ENCODE measurements at regions not wholly inside any gene's neighbourhood (a gene's known extent, or its start where the extent isn't known, plus 50 kb on each side); places are given as distances from the start of the nearest gene placed in this dataset.

DNA sequence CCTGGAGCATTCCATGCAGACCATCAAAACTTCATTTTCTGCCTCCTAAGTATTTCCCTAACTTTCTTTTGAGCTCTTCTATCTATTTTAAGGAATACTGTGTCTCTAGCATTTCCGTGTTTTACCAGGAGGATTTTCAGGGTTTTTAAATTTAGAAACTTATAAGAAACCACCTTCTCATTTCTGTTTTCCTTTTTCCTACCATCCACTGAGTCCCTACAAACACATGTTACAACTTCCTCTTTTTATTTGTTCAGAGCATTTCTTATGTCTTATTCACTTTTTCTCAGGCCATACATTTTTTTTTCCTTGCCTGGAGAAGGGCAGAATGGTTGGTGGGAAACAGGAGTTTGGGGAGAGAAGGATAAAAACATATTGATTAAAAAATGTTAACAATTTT is 130.0 kb upstream of the BMP5 start:
- no peak for DNase-seq (ENCODE audit: low read depth in 3 of 3, low spot score in 2 of 3)

DNA sequence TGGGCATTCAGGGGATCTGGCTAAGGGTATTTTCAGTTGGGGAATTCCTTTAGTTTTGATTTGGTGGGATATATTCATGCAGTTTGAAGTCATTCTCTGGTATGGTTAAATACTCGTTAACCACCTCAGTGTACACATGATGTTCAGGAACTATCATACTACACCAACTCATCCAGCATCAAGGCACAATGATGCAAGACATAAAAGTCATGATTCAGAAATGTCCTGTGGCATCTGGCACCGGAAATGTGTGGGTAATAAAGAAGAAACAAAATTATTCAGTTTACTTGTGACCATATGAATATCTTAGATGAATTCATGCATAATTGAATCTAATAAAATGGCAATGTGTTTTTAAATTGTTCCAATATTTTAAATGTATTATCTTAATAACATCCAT is 129.0 kb upstream of the BMP5 start:
- DNase-seq (ENCODE audit: low read depth in 3 of 3, low spot score in 2 of 3), result no peak

DNA sequence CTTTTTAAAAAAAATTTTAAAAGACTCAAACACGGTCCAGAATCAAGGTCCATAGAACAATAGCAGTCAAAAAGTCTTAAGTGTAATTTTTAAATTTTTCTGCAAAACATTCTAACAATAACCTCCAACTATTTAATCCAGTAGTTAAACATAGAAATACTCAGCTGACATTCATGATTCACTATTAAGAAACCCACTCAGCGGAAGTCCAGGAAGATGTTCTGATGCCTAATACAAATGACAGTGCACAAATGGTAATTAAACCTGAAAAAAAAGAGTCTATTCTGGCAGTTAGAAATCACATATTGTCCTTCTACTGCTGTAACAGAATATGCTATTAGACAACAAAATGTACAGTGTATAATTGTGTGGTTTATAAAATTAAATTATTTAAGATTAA is 128.2 kb upstream of the BMP5 start:
- DNase-seq (ENCODE audit: low read depth in 3 of 3, low spot score in 2 of 3), result no peak

DNA sequence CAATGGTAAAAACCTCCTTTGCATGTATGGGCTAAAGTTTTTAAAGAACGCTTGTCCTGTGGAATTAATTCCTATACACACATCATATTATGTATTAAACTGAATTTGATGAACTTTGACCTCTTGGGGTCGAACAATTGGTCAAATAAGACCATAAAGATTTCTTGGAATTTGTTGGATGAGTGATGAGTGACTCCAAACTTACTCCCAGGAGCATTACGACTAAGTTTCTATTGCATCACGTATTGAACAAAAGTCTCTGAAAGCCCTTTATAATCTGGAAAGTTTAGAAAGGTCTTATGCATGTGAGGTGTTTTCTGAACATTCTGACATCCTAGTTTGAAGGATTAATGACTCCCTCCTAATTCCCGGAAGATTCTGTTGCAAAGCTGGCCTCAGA is 126.9 kb upstream of the BMP5 start:
- no peak for DNase-seq (ENCODE audit: low read depth in 3 of 3, low spot score in 2 of 3)

DNA sequence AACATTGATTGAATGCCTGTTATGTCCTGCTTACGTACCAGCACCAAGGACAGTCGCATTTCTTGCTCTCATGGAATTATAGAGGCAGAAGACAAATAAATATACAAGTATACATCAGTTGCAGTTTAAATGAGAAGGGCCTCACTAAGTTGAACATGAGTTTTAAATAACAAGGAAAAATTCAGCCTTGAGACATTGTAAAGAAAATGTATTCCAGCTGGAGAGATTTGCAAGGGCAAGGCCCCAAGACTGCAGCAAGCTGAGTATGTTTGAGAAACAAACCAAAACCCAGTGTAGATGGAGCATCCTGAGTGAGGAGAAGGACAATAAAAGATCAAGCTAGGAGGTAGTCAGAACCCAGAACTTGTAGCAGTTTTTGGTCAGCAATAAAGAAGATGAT is 123.2 kb upstream of the BMP5 start:
- no peak for DNase-seq (ENCODE audit: low read depth in 3 of 3, low spot score in 2 of 3)

DNA sequence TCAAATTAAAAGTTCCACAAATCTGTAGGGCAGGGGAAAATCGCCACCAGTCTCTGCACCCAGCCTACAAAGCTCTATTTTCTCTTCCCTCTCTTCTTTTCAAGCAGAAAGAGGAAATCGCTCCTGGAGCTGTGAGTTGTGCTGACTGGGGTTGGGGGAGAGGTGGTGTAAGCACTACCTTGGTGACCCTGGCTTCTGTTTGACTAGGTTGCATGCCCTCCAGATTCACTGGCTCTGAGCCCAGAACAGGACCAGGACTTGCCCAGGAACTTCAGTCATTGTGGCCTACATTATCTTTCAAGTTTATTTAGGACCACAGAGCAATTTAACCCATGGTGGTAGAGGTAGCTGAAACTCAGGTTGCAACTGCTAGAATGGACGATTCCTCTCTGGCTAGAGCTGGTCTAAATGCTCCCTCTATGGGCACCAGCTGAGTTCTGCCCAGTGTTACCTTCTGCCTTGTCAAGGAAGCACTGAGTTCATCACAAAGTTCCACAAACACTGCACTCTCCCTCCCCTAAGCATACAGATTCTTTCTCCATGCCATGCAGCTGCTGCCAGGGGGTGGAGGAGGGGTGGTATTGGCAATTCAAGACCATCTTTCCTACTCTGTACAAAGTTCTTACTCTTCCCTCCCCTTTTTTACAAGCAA is 122.0 kb upstream of the BMP5 start:
- DNase-seq (ENCODE audit: low read depth in 3 of 3, low spot score in 2 of 3), result no peak

DNA sequence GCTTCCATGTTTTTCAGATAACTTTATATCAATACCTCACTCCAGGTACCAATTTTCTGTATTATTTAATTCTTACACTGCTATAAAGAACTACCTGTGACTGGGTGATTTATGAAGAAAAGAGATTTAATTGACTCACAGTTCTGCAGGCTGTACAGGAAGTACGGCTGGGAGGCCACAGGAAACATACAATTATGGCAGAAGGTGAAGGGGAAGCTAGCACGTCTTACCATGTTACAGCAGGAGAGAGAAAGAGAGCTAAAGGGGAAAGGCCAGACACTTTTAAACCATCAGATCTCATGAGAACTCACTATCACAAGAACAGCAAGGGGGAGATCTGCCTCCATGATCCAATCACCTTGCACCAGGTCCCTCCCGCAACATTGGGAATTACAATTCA is 119.1 kb upstream of the BMP5 start:
- no peak for DNase-seq (ENCODE audit: low read depth in 3 of 3, low spot score in 2 of 3)

DNA sequence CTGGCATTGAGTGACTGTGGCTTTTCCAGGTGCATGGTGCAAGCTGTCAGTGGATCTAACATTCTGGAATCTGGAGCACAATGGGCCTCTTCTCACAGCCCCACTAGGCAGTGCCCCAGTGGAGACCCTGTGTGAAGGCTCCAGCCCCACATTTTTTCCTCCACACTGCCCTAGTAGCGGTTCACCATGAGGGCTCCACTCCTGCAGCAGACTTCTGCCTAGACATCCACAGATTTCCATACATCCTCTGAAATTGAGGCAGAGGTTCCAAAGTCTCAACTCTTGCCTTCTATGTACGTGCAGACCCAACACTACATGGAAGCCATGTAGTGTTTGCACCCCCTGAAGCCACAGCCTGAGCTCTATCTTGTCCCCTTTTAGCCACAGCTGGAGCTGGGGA is 118.0 kb upstream of the BMP5 start:
- no peak for DNase-seq (ENCODE audit: low read depth in 3 of 3, low spot score in 2 of 3)

DNA sequence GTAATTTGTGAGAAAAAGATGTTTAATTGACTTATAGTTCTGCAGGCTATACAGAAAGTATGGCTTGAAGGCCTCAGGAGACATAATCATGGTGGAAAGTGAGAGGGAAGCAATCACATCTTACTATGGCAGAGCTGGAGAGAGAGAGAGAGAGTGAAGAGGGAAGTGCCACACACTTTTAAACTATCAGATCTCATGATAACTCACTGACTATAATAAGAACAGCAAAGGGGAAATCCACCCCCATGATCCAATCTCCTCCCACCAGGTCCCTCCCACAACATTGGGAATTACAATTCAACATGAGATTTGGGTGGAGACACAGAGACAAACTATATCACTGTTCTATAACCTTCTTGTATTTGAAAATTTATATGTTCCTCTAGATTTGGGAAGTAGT is 117.2 kb upstream of the BMP5 start:
- DNase-seq (ENCODE audit: low read depth in 3 of 3, low spot score in 2 of 3), result no peak

DNA sequence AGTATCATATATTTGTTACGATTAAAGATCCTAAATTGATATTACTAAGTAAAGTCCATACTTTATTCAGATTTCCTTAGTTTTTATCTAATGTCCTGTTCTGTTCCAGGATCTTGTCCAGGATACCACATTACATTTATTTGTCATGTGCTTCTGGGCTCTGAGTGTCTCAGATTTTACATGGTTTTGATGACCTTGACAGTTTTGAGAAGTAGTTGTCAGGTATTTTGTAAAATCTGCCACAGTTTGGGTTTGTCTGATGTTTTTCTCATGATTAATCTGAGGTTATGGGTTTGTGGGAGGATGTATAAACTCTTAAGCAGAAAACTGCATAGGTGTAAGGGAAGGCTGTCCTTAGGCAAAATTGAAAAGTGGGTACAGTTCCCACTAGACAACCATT is 109.9 kb upstream of the BMP5 start:
- no peak for DNase-seq (ENCODE audit: low read depth in 3 of 3, low spot score in 2 of 3)

DNA sequence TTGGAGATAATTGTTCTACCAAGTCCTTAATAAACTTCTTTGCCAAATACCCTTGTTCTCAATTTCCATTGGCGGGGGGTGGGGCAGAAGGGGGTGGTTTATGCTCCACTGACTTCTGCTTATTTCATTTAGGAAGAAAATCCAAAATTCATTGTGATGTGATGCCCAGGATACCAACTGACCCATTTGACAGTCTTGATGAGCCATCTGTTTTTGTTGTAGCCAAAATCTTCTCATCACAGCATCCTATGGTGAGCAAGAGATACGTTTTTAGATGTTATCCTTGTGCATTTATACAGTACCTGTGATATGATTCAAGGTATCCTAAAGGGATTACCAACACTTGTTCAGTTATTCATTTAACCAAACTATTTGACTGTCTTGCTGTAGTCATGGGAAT is 108.5 kb upstream of the BMP5 start:
- no peak for DNase-seq (ENCODE audit: low read depth in 3 of 3, low spot score in 2 of 3)

DNA sequence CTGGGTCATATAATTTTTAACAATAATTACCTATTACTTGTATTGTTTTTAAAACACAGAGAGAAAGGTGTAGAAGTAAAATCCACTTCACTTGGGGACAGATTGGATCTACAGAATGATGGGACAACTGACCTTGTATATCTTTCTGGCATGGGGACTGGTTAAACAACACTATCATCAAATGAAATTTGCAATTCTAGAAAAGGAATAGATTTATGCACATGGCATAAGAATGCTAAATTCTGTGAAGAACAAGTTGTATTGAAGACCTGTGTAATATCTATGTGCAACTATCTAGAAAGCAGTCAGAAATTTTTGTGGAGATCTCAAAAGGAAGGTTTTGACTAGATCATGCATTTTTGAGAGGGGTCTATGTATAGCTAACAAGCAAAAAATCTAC is 106.3 kb upstream of the BMP5 start:
- no peak for DNase-seq (ENCODE audit: low read depth in 3 of 3, low spot score in 2 of 3)

DNA sequence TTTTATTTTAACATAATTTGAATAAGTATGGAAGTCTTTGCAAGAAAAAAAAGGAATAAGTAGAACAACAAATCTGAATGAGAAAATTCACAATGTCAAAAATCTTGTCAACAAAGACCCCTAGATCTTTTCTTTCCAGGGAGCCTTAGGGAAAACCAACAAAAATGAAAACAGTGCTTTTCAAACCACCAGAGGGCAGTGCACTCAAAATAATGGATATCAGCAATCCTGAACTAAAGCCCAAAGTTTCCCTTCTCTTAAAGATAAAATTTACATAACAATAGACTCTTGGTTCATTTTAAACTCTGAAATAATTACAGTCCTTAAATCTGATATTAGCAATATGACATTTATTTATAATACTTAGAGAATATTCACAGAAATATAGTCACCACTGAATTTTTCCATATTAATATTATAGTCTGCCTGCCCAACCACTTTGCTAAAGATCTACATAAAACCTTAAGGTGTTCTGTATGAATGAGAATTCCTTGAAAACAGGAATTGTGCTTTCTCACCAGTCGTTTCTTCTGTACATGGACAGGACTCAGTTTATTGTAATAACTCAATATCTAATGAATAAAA is 105.3 kb upstream of the BMP5 start:
- peak in 1 of 3 donors; percentile 40 for DNase-seq (ENCODE audit: low read depth in 3 of 3, low spot score in 2 of 3)

DNA sequence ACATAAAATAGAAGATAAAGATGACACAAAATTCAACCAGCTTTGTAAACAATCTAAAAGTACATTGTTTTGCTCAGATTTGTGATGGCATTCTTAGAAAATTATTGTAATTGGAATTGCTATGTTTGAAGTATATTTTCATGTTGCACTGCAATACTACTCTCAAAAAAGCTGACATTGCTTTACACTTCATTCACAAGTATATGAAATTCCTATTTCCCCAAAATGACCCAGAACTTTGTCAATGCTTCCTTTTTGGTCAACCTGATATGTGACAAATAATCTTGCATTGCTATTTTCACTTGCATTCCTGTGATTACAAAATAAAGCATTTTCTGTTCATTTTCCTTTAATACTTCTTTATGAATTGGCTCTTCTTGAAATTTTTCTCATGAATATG is 104.1 kb upstream of the BMP5 start:
- no peak for DNase-seq (ENCODE audit: low read depth in 3 of 3, low spot score in 2 of 3)

DNA sequence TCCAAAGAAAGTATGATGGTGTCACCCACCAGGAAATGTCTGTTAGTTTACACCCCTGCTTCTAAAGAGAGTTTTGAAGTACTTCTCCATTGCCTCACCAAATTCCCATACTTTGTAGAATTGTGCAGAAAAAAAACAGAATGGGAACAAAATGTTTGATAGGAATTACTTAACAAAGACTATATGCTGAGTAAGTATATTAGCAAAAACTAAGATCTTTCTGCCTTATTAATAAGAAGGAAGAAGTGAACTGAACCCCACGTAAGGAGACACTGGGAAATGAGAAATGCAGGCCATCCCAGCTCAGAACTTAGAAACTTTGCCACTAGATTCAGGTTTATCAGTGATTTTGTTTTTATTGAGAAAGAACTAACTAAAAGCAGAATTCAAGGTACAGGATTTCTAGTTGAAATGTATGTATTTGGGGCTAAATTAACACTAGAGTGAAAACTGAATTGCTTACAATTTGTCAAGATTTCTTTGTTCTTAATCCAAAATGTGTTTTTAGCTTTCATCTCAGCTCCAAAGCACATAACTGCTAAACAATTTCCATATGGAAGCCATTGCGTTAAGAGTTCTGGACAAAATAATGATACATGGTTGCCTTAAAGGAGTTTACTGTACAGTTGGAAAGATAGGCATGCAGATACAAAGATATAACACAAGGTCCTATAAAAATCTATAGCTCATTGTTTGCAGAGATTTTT is 102.7 kb upstream of the BMP5 start:
- DNase-seq (ENCODE audit: low read depth in 3 of 3, low spot score in 2 of 3), result no peak

DNA sequence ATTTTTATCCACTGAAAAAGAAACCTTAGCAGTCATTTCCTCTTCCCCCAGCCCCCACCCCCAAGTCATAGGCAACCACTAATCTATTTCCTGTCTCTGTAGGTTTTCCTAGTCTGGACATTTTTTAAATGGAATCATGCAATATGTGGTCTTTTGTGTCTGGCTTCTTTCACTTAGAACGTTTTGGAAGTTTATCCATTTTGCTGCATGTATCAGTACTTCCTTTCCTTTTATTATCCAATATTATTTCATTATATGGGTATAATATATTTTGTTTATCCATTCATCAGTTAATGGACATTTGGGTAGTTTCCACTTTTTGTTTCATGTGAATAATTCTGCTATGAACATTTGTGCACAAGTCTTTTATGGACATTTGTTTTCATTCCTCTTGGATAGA is 99.3 kb upstream of the BMP5 start:
- no peak for DNase-seq (ENCODE audit: low read depth in 3 of 3, low spot score in 2 of 3)

DNA sequence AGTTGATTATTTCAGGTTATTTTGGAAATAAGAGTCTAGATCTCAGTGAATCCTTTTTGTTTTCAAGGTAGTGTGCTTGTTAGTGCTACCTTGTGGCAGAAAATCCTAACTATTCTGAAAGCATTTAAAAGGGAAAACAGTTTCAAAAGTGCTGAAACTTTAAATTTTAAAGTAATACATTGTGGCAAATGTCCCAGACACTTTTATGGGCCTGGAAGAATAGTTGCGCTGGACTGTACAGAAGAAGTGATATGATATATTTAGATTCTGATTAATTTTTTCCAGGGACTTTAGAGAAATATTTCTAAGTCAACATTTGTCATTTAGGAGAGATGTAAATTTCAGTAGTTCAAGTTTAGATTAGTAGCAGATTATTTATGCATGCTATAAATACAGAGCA is 96.7 kb upstream of the BMP5 start:
- no peak for DNase-seq (ENCODE audit: low read depth in 3 of 3, low spot score in 2 of 3)

DNA sequence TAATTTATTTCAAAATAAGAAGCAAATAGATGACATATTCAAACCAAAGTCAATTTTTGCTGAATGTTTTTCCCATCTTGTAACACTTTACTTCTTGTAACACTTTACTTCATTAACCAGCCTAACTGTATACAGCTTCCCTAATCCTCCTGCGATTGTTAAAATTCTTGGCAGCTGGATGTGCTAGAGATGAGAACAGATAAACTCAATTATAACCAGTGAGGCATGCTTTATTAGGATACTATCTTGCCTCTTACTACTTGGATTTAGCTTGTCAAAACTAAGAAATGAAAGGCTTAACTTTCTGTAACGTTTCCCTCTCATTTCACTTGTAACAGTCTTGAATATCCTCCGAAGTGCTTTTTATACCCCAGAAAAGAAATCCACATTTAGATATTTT is 94.1 kb upstream of the BMP5 start:
- DNase-seq (ENCODE audit: low read depth in 3 of 3, low spot score in 2 of 3), result no peak

DNA sequence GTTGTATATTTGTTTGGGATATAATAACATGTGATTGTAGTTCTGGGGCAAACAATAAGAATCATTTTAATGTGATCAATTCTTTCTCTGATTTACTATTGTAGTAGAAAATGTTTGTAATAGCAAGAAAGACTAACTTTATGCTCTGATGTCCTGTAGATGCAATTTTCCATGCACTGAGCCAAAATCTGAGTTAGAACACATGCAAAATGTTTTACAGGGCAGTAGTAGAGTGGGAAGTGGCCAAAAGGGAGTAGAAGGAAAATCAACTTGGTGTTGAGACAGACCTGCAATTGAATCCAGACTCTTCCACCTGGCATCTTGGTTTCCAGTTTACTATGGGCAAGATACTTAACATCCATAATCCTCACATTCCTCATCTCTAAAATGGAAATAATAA is 93.5 kb upstream of the BMP5 start:
- no peak for DNase-seq (ENCODE audit: low read depth in 3 of 3, low spot score in 2 of 3)

DNA sequence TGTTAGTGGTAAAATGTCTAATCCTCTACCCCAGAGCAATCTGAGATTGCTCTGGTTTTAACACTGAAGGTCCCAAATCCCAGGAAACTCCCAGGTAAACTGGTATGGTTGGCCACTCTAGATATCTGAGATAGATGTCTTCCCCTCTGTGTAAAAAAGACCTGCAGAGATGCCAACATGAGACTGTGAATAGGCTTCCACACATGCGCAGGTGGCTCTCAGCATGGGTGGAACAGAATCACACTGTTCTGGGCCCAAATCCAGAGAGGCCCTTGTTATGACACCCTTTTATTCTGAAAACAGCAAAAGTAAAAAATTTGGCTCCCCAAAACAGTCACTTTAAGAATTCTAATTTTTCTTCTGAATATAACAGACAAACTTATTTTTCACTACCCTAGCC is 88.7 kb upstream of the BMP5 start:
- no peak for DNase-seq (ENCODE audit: low read depth in 3 of 3, low spot score in 2 of 3)

DNA sequence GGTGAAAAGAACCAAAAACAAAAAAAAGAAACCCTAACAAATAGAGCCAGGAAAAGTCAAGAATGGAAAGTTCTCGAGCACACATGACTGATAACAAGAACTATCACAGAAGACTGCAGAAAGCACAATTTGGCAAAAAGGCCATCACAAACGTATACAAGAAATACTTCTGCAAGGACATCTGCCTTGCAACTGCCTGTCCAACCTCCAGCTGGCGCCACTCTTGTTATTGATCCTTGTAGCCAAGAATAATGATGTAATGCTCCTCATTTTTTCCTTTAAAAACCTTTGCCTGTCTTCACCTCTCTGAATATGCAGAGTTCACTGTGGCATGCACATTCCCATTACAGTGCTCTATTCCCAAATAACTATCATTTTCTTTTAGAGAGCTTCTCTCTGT is 87.9 kb upstream of the BMP5 start:
- DNase-seq (ENCODE audit: low read depth in 3 of 3, low spot score in 2 of 3), result no peak

DNA sequence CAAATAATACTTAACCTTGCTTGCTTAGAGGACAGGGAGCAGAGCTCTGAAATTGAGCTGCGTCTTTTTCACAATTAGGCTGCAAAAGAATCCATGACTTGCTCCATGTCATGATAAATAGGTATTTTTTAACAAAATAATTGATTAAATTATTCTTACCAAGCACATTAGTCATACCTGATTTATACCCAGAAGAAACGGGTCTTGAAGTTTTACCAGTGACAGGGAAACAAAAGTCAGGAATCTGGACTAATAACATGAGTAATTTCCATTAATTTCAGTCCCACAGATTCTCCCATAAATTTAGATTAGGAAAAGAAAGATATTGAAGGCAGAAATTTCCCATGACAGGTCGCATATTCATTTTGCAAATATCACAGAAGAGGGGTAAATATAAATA is 85.0 kb upstream of the BMP5 start:
- no peak for DNase-seq (ENCODE audit: low read depth in 3 of 3, low spot score in 2 of 3)

DNA sequence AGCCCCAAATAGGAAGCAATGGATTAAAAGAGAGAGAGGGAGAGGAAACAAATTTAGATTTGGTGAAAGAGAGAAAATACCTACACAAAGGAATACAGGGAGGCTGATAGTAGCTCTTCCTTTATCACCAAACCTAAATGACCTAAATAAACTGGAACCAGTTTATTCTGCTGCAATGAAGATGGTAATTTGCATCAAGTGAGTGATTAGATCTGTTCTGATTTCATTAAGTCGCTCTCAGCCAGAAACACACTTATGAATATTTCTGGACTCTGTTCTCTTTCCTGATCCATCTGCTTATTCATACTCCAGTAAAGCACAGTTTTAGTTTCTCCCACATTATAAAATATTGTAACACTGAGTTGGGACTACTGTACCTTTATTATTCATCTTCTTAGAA is 83.4 kb upstream of the BMP5 start:
- no peak for DNase-seq (ENCODE audit: low read depth in 3 of 3, low spot score in 2 of 3)

Data from right renal cortex interstitium (tissue), 3 donors.